BJ (cell line): ENCODE measurements at regions not wholly inside any gene's neighbourhood (a gene's known extent, or its start where the extent isn't known, plus 50 kb on each side); places are given as distances from the start of the nearest gene placed in this dataset.
"Not testable (repeated sequence)": the region's sequence is repeated elsewhere in the genome, so short reads cannot be mapped to it uniquely, and the experiment has no call there.

Experiments
- CTCF ChIA-PET: fragments of 350-600 bp; formaldehyde crosslinking; extraction: SDS; loops from one replicate; lab custom pipeline; 2021; ENCODE audit warnings: antibody characterized with exemption, inconsistent platforms; lab: Yijun Ruan, JAX
- POLR2A ChIA-PET: fragments of 300-600 bp; sonication (Branson Sonifier 250); formaldehyde crosslinking; extraction: SDS; loops from one replicate; lab custom pipeline; 2021; ENCODE audit warnings: antibody characterized with exemption; lab: Charles Lee
- DNase-seq: peaks from one replicate; pipeline ENCODE4 v3.0.0-alpha.2; 2011; ENCODE audit warnings: low read depth
- H3K27me3 ChIP-seq: 2 replicates; pipeline ENCODE4 v1.6.0; 2011; ENCODE audit warnings: low read length; ENCODE audit not compliant: control insufficient read depth, insufficient read depth
- H3K36me3 ChIP-seq: 2 replicates; pipeline ENCODE4 v1.5.1; 2011; ENCODE audit warnings: low read length; ENCODE audit not compliant: control insufficient read depth, insufficient read depth
- H3K4me3 ChIP-seq: 2 replicates; pipeline ENCODE4 v1.5.1; 2011; ENCODE audit warnings: low read depth, mild to moderate bottlenecking, control low read depth, low read length

GRCh38 chr4:49320725-49321410, 334.8 kb downstream of the CWH43 start:
- H3K36me3 ChIP-seq, H3K4me3 ChIP-seq, DNase-seq, POLR2A ChIA-PET, H3K27me3 ChIP-seq, CTCF ChIA-PET: not testable (repeated sequence)

GRCh38 chr4:49321511-49322300, 335.6 kb downstream of the CWH43 start:
- CTCF ChIA-PET, H3K36me3 ChIP-seq, DNase-seq, POLR2A ChIA-PET, H3K4me3 ChIP-seq, H3K27me3 ChIP-seq: not testable (repeated sequence)

- POLR2A ChIA-PET, DNase-seq, CTCF ChIA-PET, H3K27me3 ChIP-seq, H3K36me3 ChIP-seq, H3K4me3 ChIP-seq: not testable (repeated sequence)
Observed at GRCh38 chr4:49322610-49323572, 336.8 kb downstream of the CWH43 start.

- H3K36me3 ChIP-seq, CTCF ChIA-PET, DNase-seq, H3K27me3 ChIP-seq, POLR2A ChIA-PET, H3K4me3 ChIP-seq: not testable (repeated sequence)
Observed at GRCh38 chr4:49323573-49323940, 337.5 kb downstream of the CWH43 start.
